ENCODE measurements at regions not wholly inside any gene's neighbourhood (a gene's known extent, or its start where the extent isn't known, plus 50 kb on each side); places are given as distances from the start of the nearest gene placed in this dataset.

- intact Hi-C loops (cut with micrococcal nuclease), result no loop called here
- DNase-seq (no peak), ATAC-seq (ENCODE audit: low read depth) (no peak)
- Mint-ChIP-seq H3K36me3 (ENCODE audit: low read depth) (no peaks in the 10 kb centered on the region), H3K9me3 (no peaks in the 10 kb centered on the region), H3K4me1 (no peaks in the 10 kb centered on the region), H3K4me3 (no peak overlapping the region), H3K27ac (no peak overlapping the region), H3K27me3 (peaks cover 2% of the 10 kb centered on the region)
- POLR2A ChIA-PET, result no interaction called here
- TF ChIP-seq CTCF (IDR thresholded peaks at IDR 0.05), result no peak
- CTCF ChIA-PET, result no interaction called here
These were observed 79.2 kb downstream of the UNC5CL start for GRCh38 chr6:40959781-40960327.

GRCh38 chr6:40958738-40959137 is 80.3 kb downstream of the UNC5CL start:
- Mint-ChIP-seq H3K27ac (no peak overlapping the region), H3K9me3 (no peaks in the 10 kb centered on the region), H3K36me3 (ENCODE audit: low read depth) (no peaks in the 10 kb centered on the region), H3K4me3 (no peak overlapping the region), H3K27me3 (peaks cover 2% of the 10 kb centered on the region), H3K4me1 (no peaks in the 10 kb centered on the region)
- ChIA-PET POLR2A (no interaction called here), CTCF (no interaction called here)
- TF ChIP-seq CTCF (IDR thresholded peaks at IDR 0.05), result no peak
- no peak for DNase-seq
- intact Hi-C loops (cut with micrococcal nuclease), result no loop called here
- no peak for ATAC-seq (ENCODE audit: low read depth)

GRCh38 chr6:40957616-40958492 is 81.2 kb downstream of the UNC5CL start:
- peaks cover 2% of the 10 kb centered on the region for H3K27me3 Mint-ChIP-seq
- ChIA-PET CTCF (no interaction called here), POLR2A (no interaction called here)
- H3K4me3 Mint-ChIP-seq, result no peak overlapping the region
- H3K36me3 Mint-ChIP-seq (ENCODE audit: low read depth), result no peaks in the 10 kb centered on the region
- H3K4me1 Mint-ChIP-seq, result no peaks in the 10 kb centered on the region
- H3K27ac Mint-ChIP-seq, result no peak overlapping the region
- TF ChIP-seq CTCF (IDR thresholded peaks at IDR 0.05), result no peak
- no peak for ATAC-seq (ENCODE audit: low read depth)
- DNase-seq, result no peak
- no peaks in the 10 kb centered on the region for H3K9me3 Mint-ChIP-seq
- intact Hi-C loops (cut with micrococcal nuclease), result no loop called here

- no peaks in the 10 kb centered on the region for H3K36me3 Mint-ChIP-seq (ENCODE audit: low read depth)
- intact Hi-C loops (cut with micrococcal nuclease), result no loop called here
- peaks cover 2% of the 10 kb centered on the region for H3K27me3 Mint-ChIP-seq
- H3K4me3 Mint-ChIP-seq, result no peak overlapping the region
- ATAC-seq (ENCODE audit: low read depth), result no peak
- no peak overlapping the region for H3K27ac Mint-ChIP-seq
- POLR2A ChIA-PET, result no interaction called here
- CTCF ChIA-PET, result no interaction called here
- H3K4me1 Mint-ChIP-seq, result no peaks in the 10 kb centered on the region
- no peak for TF ChIP-seq CTCF (IDR thresholded peaks at IDR 0.05)
- H3K9me3 Mint-ChIP-seq, result no peaks in the 10 kb centered on the region
- DNase-seq, result no peak
These were observed 82.1 kb downstream of the UNC5CL start for GRCh38 chr6:40956936-40957335.

GRCh38 chr6:40955178-40955545 is 83.9 kb downstream of the UNC5CL start:
- Mint-ChIP-seq H3K4me3 (no peak overlapping the region), H3K27me3 (peaks cover 5% of the 10 kb centered on the region), H3K27ac (no peak overlapping the region), H3K4me1 (no peaks in the 10 kb centered on the region), H3K36me3 (ENCODE audit: low read depth) (no peaks in the 10 kb centered on the region), H3K9me3 (no peaks in the 10 kb centered on the region)
- TF ChIP-seq CTCF (IDR thresholded peaks at IDR 0.05), result no peak
- CTCF ChIA-PET, result no interaction called here
- POLR2A ChIA-PET, result no interaction called here
- no peak for DNase-seq
- no peak for ATAC-seq (ENCODE audit: low read depth)
- intact Hi-C loops (cut with micrococcal nuclease), result no loop called here
